ENCODE measurements at regions not wholly inside any gene's neighbourhood (a gene's known extent, or its start where the extent isn't known, plus 50 kb on each side); places are given as distances from the start of the nearest gene placed in this dataset.
"Not testable (repeated sequence)": the region's sequence is repeated elsewhere in the genome, so short reads cannot be mapped to it uniquely, and the experiment has no call there.

DNA sequence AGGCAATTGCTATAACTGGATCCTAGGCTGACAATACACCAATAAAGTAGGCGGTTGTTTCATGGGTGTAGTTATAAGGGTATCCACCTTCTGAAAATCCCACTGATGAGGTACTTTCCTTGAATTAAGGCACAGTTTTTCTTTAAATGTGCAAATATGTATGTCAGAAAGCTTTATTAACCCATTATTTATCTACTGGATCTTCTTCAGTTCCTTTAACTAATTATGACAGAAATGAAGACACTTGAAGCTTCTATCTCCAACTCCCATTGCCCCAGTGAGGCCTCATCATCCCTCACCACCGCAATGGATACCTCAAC lies 159.6 kb upstream of the KLF3 start:
- no peak for DNase-seq (ENCODE audit: low read depth)

- DNase-seq (ENCODE audit: low read depth) = no peak
Measured at GRCh38 chr4:38509551-38509950, 154.4 kb upstream of the KLF3 start.

DNA sequence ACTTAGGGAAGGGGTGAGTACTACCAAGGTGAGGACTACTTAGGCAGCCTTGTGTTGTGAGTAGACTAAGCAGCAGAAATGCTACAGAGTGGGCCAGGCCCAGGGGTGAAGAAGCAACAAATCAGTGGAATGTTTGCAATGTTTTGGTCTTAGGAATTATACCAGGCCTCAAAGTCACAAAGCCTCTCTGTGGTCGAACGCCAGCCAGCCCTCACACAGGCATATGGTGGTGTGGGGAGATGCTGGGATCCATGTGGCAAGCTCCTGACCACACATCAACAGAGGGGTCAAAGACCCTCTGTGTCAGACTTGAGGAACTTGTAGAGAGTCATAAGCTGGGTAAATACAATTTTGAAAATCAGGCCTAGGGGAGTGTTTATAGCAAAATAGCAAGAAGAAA lies 153.8 kb upstream of the KLF3 start:
- DNase-seq (ENCODE audit: low read depth) = no peak

DNA sequence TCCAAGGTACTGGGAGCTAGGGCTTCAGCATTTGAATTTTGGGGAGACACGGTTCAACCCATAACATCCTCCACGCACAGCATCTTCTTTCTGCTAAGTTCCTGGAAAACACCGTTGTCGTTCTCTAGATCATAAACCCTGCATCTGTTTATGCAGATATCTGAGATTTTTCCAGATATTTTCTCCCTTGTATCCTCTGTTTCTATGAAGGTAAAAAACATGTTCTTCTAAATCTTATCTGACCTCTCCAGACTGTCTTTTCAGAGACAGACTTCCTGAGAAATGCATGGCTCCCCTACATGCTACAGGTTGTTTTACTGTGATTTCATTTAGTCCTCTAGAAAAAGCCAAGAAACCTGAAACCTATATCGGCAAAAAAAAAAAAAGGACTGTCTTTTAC lies 152.3 kb upstream of the KLF3 start:
- no peak for DNase-seq (ENCODE audit: low read depth)

GRCh38 chr4:38512840-38513239 lies 151.2 kb upstream of the KLF3 start:
- DNase-seq (ENCODE audit: low read depth) = no peak

- no peak for DNase-seq (ENCODE audit: low read depth)
Measured at GRCh38 chr4:38514465-38515146, 149.4 kb upstream of the KLF3 start.

DNA sequence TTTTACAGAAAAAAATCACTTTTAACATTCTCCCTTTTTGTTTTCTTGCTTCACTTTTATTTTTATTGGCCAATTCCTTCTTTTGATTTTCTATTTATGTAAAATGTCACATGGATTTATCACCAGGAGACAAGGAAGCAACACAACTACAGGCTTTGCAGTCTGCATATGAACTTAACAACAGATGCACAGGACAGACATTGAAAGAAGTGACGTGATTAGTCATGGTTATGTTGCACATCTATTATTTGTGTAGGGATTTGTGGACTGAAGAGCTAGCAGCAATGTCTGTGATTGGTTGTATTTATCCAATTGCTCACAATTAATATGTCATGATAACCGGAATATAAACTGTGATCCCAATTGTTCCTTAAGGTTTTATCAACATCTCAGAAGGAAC lies 147.8 kb upstream of the KLF3 start:
- no peak for DNase-seq (ENCODE audit: low read depth)

DNA sequence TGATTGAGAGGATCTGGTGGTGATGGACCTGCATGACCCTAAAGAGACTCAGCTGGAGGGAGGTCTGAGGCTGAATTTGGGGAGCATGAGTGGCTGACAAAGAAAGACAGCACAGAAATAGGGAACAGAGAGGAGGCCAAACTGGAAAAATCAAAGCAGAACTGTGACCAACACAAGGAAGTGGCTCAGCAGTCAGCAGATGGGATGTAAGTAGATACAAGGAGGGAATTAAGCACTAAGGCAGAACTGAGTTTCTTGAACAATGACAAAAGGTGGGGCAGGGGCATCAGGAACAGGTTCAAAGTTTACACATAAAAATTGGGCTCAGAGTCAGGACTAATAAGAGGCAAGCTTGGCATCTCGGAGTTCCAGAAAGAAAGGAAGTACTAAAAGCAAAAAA lies 144.3 kb upstream of the KLF3 start:
- no peak for DNase-seq (ENCODE audit: low read depth)

- no peak for DNase-seq (ENCODE audit: low read depth)
Measured at GRCh38 chr4:38523054-38523453, 140.9 kb upstream of the KLF3 start.

DNA sequence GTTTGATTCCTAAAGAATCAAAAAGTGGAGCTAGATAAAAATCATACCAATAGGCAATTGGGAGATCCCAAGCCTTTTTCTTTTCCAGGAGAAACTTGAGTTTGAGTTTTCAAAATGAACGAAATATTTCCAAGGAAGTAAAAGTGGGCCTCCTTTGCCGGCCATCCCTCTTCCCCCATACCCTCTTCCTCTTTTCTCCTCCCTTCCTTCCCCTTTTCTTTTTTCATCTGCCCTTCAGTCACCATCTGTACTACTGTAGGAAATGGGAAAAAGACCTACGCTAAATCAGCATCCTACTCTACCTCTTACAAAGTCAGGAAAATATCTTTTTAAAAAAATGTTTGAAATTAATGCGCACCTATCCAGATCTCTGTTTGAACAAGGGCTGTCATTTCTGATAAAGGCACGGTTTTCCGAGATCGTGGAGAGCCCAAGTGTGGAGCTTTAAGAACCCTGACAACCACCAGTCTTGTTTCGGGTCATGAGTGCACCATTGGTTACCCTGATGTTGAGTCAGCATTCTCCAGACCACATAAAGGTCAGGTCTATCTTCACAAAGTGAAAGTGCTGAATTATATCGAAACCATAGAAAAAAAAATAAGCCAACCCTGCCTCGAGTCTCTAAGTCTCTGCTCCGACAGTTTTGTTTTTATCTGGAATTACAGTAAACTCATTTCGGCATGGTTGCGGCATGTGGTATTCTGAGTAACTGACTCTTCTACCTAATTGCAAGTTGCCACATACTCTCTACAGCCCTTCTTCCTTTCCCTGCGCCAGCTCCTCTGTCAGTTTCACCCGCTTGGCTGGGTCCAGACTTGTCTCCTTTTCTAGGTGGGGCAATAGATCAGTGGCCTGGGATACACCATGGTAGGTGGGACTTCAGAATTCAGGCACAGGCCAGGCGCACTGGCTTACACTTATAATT lies 140.2 kb upstream of the KLF3 start:
- peak; percentile 42 for DNase-seq (ENCODE audit: low read depth)

DNA sequence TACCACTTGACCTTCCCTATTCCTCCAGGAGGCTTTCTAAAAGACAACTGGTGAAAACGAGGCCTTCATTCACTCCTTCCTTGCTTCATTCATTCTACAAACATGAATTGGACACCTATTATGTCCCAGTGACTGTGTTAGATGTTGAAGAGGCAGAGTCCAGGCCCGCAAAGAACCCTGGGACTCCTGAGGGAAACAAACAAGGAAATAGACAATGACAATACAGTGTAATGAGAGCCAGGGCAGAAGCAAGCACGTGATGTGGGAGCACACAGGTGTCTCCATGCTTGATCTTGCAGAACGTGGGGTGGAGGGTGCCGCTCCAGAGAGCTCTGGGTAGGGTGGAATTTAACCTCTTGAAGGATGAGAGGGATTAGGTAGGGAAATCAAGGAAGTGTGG lies 137.6 kb upstream of the KLF3 start:
- DNase-seq (ENCODE audit: low read depth) = no peak

GRCh38 chr4:38529189-38530115 lies 134.5 kb upstream of the KLF3 start:
- no peak for DNase-seq (ENCODE audit: low read depth)

- no peak for DNase-seq (ENCODE audit: low read depth)
Measured at GRCh38 chr4:38530486-38530885, 133.5 kb upstream of the KLF3 start.

- DNase-seq (ENCODE audit: low read depth) = no peak
Measured at GRCh38 chr4:38531141-38531727, 132.8 kb upstream of the KLF3 start.

- DNase-seq (ENCODE audit: low read depth) = no peak
Measured at GRCh38 chr4:38532908-38533499, 131.0 kb upstream of the KLF3 start.

- no peak for DNase-seq (ENCODE audit: low read depth)
Measured at GRCh38 chr4:38534344-38535045, 129.5 kb upstream of the KLF3 start.

DNA sequence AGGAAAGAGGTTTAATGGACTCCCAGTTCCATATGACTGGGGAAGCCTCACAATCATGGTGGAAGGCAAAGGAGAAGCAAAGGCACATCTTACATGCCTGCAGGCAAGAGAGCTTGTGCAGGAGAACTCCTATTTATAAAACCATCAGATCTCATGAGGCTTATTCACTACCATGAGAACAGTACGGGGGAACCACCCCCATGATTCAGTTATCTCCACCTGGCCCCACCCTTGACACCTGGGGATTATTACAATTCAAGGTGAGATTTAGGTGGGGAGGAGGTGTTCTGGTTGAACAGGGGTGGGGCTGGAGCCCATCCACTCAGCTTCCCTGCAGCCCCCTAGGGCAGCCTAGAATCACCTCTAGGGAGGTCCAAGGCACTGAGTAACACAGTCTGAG lies 128.9 kb upstream of the KLF3 start:
- not testable (repeated sequence) for DNase-seq (ENCODE audit: low read depth)

DNA sequence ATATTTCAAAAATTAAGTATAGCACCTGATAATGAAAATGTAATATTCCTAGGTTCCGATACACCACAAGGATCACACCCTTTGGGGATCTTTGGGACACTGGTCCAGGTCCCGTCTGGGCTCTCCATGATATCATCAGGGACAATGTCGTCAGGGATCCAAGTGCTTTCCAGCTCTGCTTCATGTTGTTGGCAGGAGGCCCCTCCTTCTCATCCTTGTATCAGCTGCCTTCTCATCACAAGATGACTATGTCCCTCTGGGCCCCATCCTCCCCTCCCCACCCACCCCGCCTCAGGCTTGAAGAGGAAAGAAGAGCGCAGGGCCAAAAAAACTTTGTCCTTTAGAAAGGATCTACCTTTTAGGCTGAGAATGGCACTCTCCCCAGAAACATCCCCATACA lies 128.3 kb upstream of the KLF3 start:
- DNase-seq (ENCODE audit: low read depth) = no peak

GRCh38 chr4:38536716-38537115 lies 127.3 kb upstream of the KLF3 start:
- no peak for DNase-seq (ENCODE audit: low read depth)

DNA sequence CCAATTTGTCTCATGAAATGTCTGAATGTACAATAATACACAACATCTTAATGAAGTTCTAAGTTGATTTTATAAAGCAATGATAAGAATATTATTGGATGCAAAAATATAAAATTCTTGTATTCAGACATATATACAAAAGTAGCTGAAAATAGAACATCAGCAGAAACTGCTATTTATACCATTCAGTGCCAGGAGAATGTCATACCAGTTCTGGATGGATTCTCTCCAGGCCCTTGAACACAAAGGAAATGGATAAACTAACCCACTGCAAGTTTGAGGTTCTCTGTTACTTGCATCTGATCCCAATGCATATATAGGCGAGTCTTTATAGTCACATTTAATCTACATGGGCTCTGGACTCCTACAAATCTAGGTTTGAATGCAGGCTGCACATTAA lies 126.3 kb upstream of the KLF3 start:
- no peak for DNase-seq (ENCODE audit: low read depth)

- no peak for DNase-seq (ENCODE audit: low read depth)
Measured at GRCh38 chr4:38538517-38538916, 125.5 kb upstream of the KLF3 start.
